ENCODE measurements at regions not wholly inside any gene's neighbourhood (a gene's known extent, or its start where the extent isn't known, plus 50 kb on each side); places are given as distances from the start of the nearest gene placed in this dataset.

DNA sequence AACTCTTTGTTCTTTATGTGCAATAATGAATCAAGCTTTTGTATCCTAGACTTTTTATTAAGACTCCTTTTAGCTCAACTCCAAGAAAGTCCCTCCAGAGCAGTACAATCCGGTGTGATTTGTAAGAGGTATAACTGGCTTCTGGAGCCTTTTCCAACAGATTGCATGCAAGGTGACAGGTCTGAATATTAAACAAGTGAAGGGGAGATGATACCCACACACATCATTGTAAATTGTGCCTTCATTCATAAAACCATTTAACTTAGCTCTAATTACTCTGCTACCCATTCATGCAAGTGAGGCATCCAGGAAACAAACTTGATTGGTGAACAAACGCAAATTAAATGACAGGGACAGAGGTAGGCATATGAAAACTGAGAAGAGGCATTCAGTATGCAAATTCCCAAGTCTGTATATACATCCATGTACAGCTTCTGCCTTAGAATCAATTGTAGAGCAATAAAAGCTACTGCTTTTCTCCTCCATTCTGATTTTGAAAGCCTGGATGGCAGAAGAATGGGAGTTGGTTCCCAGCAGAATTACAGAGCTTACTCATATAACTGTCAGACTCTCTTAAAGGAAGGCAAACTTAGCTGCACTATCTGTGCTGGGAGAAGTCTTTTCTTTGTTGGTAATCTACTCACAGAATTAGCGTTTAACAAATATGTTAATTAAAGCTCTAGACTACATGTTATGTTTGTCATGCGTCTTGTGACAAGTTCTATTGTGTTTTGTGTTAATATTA, 261.0 kb upstream of the CDH6 start:
- DNase-seq = no peak

- no peak for DNase-seq
These were observed 262.8 kb upstream of the CDH6 start for GRCh38 chr5:30930736-30931135.

GRCh38 chr5:30928956-30929355, 264.5 kb upstream of the CDH6 start:
- no peak for DNase-seq

DNA sequence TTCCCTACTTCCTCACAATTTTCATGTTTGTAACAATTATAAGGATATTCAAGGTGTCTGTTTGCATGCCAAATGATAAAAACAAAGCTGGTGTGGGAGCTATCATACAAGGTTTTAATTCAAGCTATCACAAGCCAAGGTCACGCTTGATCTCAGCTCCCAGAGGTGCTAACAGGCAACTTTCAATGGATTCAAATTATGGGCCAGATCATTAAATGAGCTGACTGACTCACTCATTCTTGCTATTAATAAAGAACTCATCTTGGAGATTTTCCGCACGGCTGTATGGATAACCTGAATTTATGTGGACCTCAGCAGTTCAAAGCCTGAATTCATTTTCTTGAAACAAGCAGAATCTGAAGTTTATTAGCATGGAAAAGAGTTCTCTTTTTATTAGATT, 267.3 kb upstream of the CDH6 start:
- DNase-seq = no peak

DNA sequence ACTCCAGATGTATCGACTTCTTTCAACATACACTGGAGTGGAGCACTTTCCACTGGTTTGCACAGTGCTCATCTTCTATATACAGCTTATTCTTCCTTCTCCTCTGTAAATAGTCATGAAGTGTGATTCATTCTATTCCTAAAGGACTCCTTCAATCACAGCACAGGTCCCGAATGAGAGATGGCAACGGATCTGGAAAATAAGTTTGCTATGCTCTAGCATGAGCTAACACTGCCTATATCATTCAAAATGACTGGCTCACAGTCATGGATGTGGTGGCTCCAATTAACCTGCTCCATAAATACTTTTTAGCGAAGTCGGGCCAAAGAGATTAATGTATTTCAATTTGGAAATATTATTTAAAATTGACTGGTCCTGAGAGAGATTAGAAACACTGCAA, 272.1 kb upstream of the CDH6 start:
- no peak for DNase-seq

- DNase-seq = no peak
These were observed 275.3 kb upstream of the CDH6 start for GRCh38 chr5:30918171-30918570.

- no peak for DNase-seq
These were observed 285.1 kb upstream of the CDH6 start for GRCh38 chr5:30908356-30908755.

DNA sequence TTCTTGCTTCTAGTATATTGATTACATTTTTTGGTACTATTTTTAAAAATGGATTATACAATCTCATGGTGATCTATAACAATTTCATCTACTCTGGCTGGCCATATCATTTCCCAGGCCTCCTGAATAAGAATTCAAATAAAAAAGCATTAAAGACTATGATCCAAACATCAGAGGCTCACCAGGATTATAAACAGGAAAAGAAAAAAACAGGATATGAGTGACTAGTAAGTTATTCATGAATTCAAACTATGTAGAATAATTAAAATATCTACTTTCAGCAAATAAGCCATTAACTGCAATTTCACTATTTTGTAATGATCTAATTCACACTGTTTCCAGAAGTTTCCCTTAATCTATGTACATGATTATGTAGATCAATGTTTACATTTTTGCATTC, 293.1 kb upstream of the CDH6 start:
- no peak for DNase-seq

- DNase-seq = no peak
These were observed 298.7 kb upstream of the CDH6 start for GRCh38 chr5:30894811-30895210.

- no peak for DNase-seq
These were observed 301.8 kb upstream of the CDH6 start for GRCh38 chr5:30891660-30892059.

- no peak for DNase-seq
These were observed 303.1 kb upstream of the CDH6 start for GRCh38 chr5:30890377-30890776.

DNA sequence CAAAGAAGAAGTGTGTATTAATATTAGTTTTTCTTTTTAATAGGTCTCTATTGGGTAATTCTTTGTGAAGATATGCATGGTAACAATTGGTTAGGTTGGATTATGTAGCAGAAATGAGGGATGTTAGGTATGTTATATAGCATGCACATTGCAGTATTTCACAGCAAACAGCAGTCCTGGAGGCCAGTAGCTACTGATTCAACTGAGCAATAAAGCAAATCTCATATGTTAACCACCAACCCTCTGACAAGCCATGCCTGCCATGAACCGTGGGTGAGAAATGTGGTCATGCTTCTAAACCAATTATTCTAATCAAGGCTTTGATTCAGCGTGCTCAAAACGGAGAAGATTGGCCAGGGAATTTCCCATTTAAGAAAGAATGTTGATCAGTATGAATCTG, 313.0 kb upstream of the CDH6 start:
- DNase-seq = no peak

DNA sequence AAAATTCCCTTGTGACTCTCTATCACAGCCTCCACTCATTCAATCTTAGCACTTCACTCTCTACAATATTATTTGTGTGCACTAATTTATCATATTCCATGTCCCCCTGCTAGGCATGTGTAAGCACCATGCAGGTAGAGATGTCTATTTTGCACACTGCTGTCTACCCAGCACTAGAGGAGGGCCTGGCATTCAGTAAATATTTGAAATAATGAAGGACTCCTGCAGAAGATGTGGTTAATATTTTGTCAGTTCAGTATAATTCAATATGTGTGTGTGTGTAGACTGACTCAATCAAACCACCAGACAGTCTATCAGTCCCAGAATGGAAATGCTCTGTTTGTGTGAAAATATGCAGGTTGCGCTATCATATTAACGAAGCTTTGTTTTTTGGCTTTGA, 313.6 kb upstream of the CDH6 start:
- no peak for DNase-seq

- no peak for DNase-seq
These were observed 314.7 kb upstream of the CDH6 start for GRCh38 chr5:30878746-30879145.

DNA sequence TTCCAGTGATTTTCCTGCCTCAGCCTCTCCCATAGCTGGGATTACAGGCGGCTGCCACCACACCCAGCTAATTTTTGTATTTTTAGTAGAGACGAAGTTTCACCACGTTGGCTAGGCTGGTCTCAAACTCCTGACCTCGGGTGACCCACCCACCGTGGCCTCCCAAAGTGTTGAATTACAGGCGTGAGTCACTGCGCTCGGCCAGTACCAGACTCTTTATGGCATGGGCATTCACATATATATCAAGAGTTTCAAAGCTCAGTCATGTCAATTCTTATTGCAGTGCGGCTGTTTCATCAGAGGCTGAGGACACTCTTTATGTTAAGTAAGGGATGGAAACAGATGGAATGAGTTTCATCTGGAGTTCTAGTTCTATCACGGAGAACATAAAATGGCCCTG, 315.2 kb upstream of the CDH6 start:
- no peak for DNase-seq

GRCh38 chr5:30874241-30875034, 319.0 kb upstream of the CDH6 start:
- DNase-seq = no peak

DNA sequence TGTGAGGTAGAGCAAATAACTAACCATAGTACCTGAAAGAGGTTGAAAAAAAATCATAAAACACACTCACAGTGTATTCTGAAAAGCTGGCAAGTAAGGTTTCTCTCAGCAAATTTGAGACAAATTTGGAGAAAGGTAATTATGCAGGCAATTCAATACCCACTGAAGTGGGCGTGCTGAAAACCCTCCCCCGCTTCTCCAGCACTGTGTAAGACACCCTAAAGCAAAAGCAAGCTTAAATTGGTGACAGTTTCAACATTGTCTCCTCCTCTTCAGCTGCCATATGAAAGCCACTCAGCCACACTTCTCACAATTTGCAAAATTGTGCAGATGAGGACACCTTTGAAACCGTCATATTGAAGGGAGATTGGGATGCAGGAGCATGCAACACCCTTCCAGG, 322.3 kb upstream of the CDH6 start:
- no peak for DNase-seq

DNA sequence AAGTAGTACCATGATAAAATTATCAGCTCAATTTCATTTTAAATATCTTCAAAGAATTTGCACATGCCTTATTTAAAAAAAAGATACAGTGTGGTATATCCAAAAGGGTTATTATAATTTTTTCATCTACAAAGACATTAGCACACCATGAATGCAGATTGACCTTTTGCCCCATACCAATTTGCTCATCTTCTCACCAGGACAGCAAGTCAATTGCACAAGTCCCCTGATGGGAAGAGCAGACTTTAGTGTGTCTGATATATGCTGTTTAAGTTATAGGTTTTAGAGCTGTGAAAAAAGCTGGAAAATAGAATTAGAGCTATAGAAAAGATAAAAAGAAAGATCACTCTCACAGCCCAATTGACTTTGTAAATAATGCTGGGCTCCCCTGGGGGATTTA, 325.8 kb upstream of the CDH6 start:
- no peak for DNase-seq

DNA sequence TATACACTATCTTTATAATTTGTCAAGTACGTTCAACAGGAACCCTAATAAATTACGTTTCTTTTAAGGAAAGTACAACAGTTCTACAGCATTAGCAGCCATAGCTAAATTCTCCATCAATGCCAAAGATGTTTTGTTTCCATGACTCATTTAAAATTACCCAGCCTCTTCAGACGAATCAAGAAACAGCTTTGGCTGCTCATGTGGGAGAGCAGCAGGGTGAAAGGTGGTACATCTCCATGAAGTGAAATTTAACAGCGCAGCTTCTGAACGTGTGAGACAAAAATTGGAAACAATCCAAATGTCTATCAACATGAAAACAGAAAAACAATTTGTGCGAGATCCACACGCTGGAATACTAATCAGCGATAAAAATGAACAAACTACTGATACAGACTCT, 327.3 kb upstream of the CDH6 start:
- no peak for DNase-seq

DNA sequence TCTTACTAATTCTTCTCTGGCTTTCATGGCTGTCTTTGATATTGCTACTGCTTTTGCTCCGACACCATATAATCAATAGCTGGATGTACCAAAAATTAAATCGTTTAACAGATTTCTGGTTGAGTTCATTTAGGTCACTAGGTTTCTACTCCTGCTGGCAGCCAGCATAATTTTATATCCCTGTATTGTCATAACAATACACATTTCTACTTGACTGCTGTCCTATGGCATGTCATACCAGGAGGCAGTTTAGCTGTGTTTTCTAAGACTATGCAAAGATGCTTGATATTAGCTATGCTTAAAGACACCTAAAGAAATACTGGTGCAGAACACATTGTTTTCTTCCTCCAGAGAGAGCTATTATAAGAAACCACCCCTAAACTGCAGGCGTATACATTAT, 337.2 kb upstream of the CDH6 start:
- no peak for DNase-seq

DNA sequence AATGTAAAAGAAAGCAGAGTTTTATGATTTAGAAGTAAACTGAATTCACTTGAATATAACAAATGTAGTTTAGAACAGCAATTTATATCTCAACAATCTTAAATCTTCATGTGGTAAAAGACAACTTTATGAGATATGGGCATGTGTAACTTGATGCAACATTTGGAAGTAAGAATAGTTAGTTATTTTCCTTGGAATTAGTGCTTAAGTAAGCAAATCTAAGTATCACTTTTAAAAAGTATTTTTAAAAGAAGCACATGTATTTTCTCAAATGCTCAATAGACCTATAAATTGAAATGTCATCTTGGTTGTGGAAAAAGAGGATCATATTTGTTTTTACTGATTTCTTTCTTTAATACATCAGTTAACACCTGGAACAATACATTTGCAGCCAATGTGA, 340.3 kb upstream of the CDH6 start:
- DNase-seq = no peak

GRCh38 chr5:30850866-30851265, 342.6 kb upstream of the CDH6 start:
- DNase-seq = no peak

- no peak for DNase-seq
These were observed 343.4 kb upstream of the CDH6 start for GRCh38 chr5:30849931-30850710.

DNA sequence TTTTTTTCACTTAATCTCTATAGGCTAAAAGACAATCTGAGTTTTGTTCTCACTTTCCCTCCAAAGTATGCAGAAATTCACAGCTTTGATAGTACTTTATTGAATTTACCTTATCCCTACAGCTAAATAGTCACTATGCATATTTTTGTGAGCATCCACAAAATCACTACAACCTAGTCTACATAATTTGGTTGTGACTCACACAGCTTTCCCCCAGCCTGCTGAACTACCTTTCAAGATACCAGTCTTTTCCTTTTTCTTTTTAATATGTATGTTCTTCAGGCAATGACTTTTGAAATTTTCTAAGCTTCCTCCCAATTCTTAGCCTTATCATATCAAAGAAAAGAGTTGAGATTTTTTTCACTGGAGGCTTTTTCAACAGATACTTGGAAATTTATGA, 347.3 kb upstream of the CDH6 start:
- DNase-seq = no peak
